ENCODE measurements at regions not wholly inside any gene's neighbourhood (a gene's known extent, or its start where the extent isn't known, plus 50 kb on each side); places are given as distances from the start of the nearest gene placed in this dataset.

DNA sequence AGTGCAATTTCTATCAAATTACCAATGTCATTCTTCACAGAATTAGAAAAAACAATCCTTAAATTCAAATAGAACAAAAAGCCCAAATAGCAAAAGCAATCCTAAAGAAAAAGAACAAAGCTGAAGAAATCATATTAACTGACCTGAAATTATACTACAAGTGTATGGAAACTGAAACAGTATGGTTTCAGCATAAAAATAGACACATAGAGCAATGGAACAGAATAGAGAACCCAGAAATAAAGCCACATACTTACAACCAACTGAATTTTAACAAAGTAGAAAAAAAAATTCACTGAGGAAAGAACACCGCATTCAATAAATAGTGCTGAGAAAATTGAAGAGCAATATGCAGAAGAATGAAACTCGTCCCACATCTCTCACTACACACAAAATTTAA, 142.0 kb upstream of the CHRM2 start:
- Histone ChIP-seq H4K5ac (ENCODE audit: low read depth, low read length) (no peak overlapping the region), H3K9ac (ENCODE audit: low read depth, low read length) (no peak overlapping the region), H2BK120ac (ENCODE audit: low read depth, low read length) (no peak overlapping the region), H2BK20ac (ENCODE audit: low read depth, low read length) (no peak overlapping the region), H3K9me1 (ENCODE audit: insufficient read depth, low read length) (no peaks in the 10 kb centered on the region), H4K91ac (ENCODE audit: insufficient read depth, low read depth, low read length) (no peak overlapping the region), H3K4ac (ENCODE audit: low read depth, low read length) (no peak overlapping the region), H3K36me3 (ENCODE audit: control insufficient read depth, insufficient read depth, low read length) (no peaks in the 10 kb centered on the region), H2BK5ac (ENCODE audit: low read depth, low read length, poor library complexity, severe bottlenecking) (no peak overlapping the region), H4K8ac (ENCODE audit: low read depth in 2 of 2, low read length in 2 of 2) (no peak overlapping the region), H2AFZ (replicated peaks; ENCODE audit: low read length, poor library complexity) (no peak overlapping the region), H4K20me1 (ENCODE audit: insufficient read depth, low read length) (no peaks in the 10 kb centered on the region), H3K23ac (ENCODE audit: low read depth, low read length) (no peak overlapping the region), H2BK15ac (ENCODE audit: low read depth, low read length) (no peak overlapping the region), H3K9me3 (ENCODE audit: control insufficient read depth, insufficient read depth, low read length) (no peaks in the 10 kb centered on the region), H3K79me1 (ENCODE audit: low read depth in 1 of 2, low read length in 2 of 2) (no peaks in the 10 kb centered on the region), H3K14ac (replicated peaks; ENCODE audit: low read depth, low read length) (no peak overlapping the region), H3K27me3 (ENCODE audit: control insufficient read depth, insufficient read depth, low read length) (no peaks in the 10 kb centered on the region), H3K27ac (ENCODE audit: insufficient read depth, low read length) (no peak overlapping the region), H3K56ac (ENCODE audit: extremely low read depth, insufficient read depth, low read length) (no peak overlapping the region), H2AK9ac (replicated peaks; ENCODE audit: low read depth, low read length, poor library complexity) (no peak overlapping the region), H3K4me3 (ENCODE audit: insufficient read depth, low read depth, low read length) (no peak overlapping the region), H2AK5ac (ENCODE audit: low read depth, low read length) (no peak overlapping the region), H3K18ac (ENCODE audit: low read depth, low read length) (no peak overlapping the region), H3K4me1 (ENCODE audit: control insufficient read depth, insufficient read depth, low read length) (no peaks in the 10 kb centered on the region), H3K4me2 (ENCODE audit: low read depth, low read length) (no peak overlapping the region)
- TF ChIP-seq BHLHE40 (IDR thresholded peaks at IDR 0.05; ENCODE audit: low read depth, low read length) (no peak), RFX5 (IDR thresholded peaks at IDR 0.05; ENCODE audit: low read depth, low read length) (no peak), CEBPB (IDR thresholded peaks at IDR 0.05; ENCODE audit: low read depth, low read length) (no peak)
- ChIA-PET CTCF (no interaction called here), POLR2A (ENCODE audit: unreplicated experiment) (no interaction called here)
- in situ Hi-C loops (cut with MboI; ENCODE audit: low sequenced_read_pairs): no loop called here
- no CpG with 5 or more reads among the region's 2 CpGs for WGBS, 2 experiments (ENCODE audit: extremely low coverage in 2 of 2, insufficient read length in 1 of 2)
- no TSS peak for BruUV-seq (replicated peaks)
- dilution Hi-C loops (cut with HindIII; ENCODE audit: low sequenced_read_pairs, unreplicated experiment): no loop called here
- DNase-seq (no peak), ATAC-seq (ENCODE audit: low read depth) (no peak)
- intact Hi-C loops (cut with micrococcal nuclease): no loop called here
